ENCODE measurements at regions not wholly inside any gene's neighbourhood (a gene's known extent, or its start where the extent isn't known, plus 50 kb on each side); places are given as distances from the start of the nearest gene placed in this dataset.
A peak's percentile ranks its signal among the peaks of the same experiment; 100 is the strongest.

- Mint-ChIP-seq H3K36me3 (ENCODE audit: low read depth) (peaks cover 4% of the 10 kb centered on the region), H3K4me3 (no peak overlapping the region), H3K4me1 (no peaks in the 10 kb centered on the region), H3K27me3 (ENCODE audit: insufficient read depth) (no peaks in the 10 kb centered on the region), H3K9me3 (peaks cover 52% of the 10 kb centered on the region), H3K27ac (no peak overlapping the region)
- no peak overlapping the region for H3K4me3 ChIP-seq (ENCODE audit: low read length)
- peaks cover 26% of the 10 kb centered on the region for H3K9me3 ChIP-seq (ENCODE audit: control insufficient read depth, low read length)
- no peaks in the 10 kb centered on the region for H3K36me3 ChIP-seq (ENCODE audit: control insufficient read depth, insufficient read depth, low read length)
- no peak overlapping the region for H3K27ac ChIP-seq (ENCODE audit: low read depth, low read length)
- WGBS, 2 experiments (ENCODE audit: insufficient coverage in 1 of 2, insufficient read length in 1 of 2), result 91 to 100% methylated on average over 1 to 3 of the region's 3 CpGs
- DNase-seq, result peak; percentile 63
- TF ChIP-seq, protein P1, sequence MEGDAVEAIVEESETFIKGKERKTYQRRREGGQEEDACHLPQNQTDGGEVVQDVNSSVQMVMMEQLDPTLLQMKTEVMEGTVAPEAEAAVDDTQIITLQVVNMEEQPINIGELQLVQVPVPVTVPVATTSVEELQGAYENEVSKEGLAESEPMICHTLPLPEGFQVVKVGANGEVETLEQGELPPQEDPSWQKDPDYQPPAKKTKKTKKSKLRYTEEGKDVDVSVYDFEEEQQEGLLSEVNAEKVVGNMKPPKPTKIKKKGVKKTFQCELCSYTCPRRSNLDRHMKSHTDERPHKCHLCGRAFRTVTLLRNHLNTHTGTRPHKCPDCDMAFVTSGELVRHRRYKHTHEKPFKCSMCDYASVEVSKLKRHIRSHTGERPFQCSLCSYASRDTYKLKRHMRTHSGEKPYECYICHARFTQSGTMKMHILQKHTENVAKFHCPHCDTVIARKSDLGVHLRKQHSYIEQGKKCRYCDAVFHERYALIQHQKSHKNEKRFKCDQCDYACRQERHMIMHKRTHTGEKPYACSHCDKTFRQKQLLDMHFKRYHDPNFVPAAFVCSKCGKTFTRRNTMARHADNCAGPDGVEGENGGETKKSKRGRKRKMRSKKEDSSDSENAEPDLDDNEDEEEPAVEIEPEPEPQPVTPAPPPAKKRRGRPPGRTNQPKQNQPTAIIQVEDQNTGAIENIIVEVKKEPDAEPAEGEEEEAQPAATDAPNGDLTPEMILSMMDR (conservative IDR thresholded peaks at IDR 0.05), result no peak
- H3K4me1 ChIP-seq (ENCODE audit: control insufficient read depth, insufficient read depth, low read length), result no peaks in the 10 kb centered on the region
- no peaks in the 10 kb centered on the region for H3K27me3 ChIP-seq (ENCODE audit: control insufficient read depth, insufficient read depth, low read length, poor library complexity, severe bottlenecking)
- H3K9ac ChIP-seq (ENCODE audit: extremely low read depth, low read length, poor library complexity, severe bottlenecking), result no peak overlapping the region
Measured at GRCh38 chr9:88037285-88037845, 63.0 kb upstream of the CDK20 start.

DNA sequence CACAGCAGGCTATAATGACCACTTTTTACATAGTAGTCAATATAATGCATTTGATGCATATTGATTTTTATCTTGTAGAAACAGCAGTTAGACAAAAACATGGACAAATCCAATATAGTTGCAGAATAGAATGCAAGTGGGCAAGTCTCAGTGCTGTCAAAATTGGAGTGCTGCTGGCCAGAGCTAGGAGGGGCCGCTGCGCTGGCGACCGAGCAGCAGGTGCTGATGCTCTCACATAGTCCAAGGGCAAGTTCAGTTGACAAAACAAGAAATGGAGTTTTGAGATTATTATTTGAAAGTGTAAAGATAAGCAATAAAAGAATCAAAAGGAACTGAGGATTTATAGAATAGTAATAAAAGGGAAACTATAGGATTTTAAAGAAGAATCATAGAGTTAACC is 60.6 kb upstream of the CDK20 start:
- no peaks in the 10 kb centered on the region for H3K4me1 ChIP-seq (ENCODE audit: control insufficient read depth, insufficient read depth, low read length)
- no peak overlapping the region for H3K4me3 ChIP-seq (ENCODE audit: low read length)
- peaks cover 26% of the 10 kb centered on the region for H3K9me3 ChIP-seq (ENCODE audit: control insufficient read depth, low read length)
- TF ChIP-seq, protein P1 (conservative IDR thresholded peaks at IDR 0.05), result no peak
- 95 to 96% methylated on average over 4 of the region's 4 CpGs for WGBS, 2 experiments (ENCODE audit: insufficient coverage in 1 of 2, insufficient read length in 1 of 2)
- Mint-ChIP-seq H3K9me3 (peaks cover 45% of the 10 kb centered on the region), H3K4me1 (no peaks in the 10 kb centered on the region), H3K27ac (no peak overlapping the region), H3K4me3 (no peak overlapping the region), H3K36me3 (ENCODE audit: low read depth) (peaks cover 2% of the 10 kb centered on the region), H3K27me3 (ENCODE audit: insufficient read depth) (no peaks in the 10 kb centered on the region)
- no peaks in the 10 kb centered on the region for H3K36me3 ChIP-seq (ENCODE audit: control insufficient read depth, insufficient read depth, low read length)
- H3K27ac ChIP-seq (ENCODE audit: low read depth, low read length), result no peak overlapping the region
- no peak overlapping the region for H3K9ac ChIP-seq (ENCODE audit: extremely low read depth, low read length, poor library complexity, severe bottlenecking)
- no peak for DNase-seq
- no peaks in the 10 kb centered on the region for H3K27me3 ChIP-seq (ENCODE audit: control insufficient read depth, insufficient read depth, low read length, poor library complexity, severe bottlenecking)

DNA sequence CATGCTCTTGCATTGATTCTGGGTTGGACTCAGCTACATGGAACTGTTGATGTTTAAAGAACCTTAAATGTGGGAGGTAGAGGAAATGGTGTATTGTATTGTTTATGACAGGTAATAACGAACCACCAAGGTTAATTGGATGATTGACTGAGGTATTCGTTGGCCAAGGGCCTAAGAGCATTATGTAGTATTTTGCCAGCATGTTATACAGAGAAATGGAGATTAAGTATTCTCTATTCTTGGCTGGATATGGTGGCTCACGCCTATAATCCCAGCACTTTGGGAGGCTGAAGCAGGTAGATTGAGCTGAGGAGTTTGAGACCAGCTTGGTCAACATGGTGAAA is 59.0 kb upstream of the CDK20 start:
- Histone ChIP-seq H3K9ac (ENCODE audit: extremely low read depth, low read length, poor library complexity, severe bottlenecking) (no peak overlapping the region), H3K9me3 (ENCODE audit: control insufficient read depth, low read length) (peaks cover 21% of the 10 kb centered on the region), H3K4me1 (ENCODE audit: control insufficient read depth, insufficient read depth, low read length) (no peaks in the 10 kb centered on the region), H3K27me3 (ENCODE audit: control insufficient read depth, insufficient read depth, low read length, poor library complexity, severe bottlenecking) (no peaks in the 10 kb centered on the region), H3K4me3 (ENCODE audit: low read length) (no peak overlapping the region), H3K36me3 (ENCODE audit: control insufficient read depth, insufficient read depth, low read length) (no peaks in the 10 kb centered on the region), H3K27ac (ENCODE audit: low read depth, low read length) (no peak overlapping the region)
- no peaks in the 10 kb centered on the region for H3K4me1 Mint-ChIP-seq
- H3K27ac Mint-ChIP-seq, result no peak overlapping the region
- H3K27me3 Mint-ChIP-seq (ENCODE audit: insufficient read depth), result no peaks in the 10 kb centered on the region
- TF ChIP-seq, protein P1 (conservative IDR thresholded peaks at IDR 0.05), result no peak
- H3K36me3 Mint-ChIP-seq (ENCODE audit: low read depth), result peaks cover 2% of the 10 kb centered on the region
- no peak overlapping the region for H3K4me3 Mint-ChIP-seq
- DNase-seq, result no peak
- H3K9me3 Mint-ChIP-seq, result peaks cover 31% of the 10 kb centered on the region
- WGBS, 2 experiments (ENCODE audit: insufficient coverage in 1 of 2, insufficient read length in 1 of 2), result 90 to 96% methylated on average over 3 of the region's 3 CpGs

Measured in endodermal cell (in vitro differentiated cells).